HepG2 (cell line): ENCODE measurements at regions not wholly inside any gene's neighbourhood (a gene's known extent, or its start where the extent isn't known, plus 50 kb on each side); places are given as distances from the start of the nearest gene placed in this dataset.

ENCODE experiments used
- E2F5 ChIP-seq: sonication (generic); formaldehyde crosslinking; conservative IDR thresholded peaks from 2 replicates; pipeline ENCODE4 v1.4.0; 2020; ENCODE audit warnings: missing genetic modification reagents
- GZF1 ChIP-seq: sonication (generic); formaldehyde crosslinking; IDR thresholded peaks from 2 replicates; pipeline ENCODE4 v1.5.1; 2020; ENCODE audit warnings: mild to moderate bottlenecking, missing genetic modification reagents
- MED13 ChIP-seq: sonication (generic); formaldehyde crosslinking; IDR thresholded peaks from 2 replicates; pipeline ENCODE4 v1.5.0; 2020; ENCODE audit warnings: missing genetic modification reagents
- MTF2 ChIP-seq: sonication (generic); formaldehyde crosslinking; IDR thresholded peaks from 2 replicates; pipeline ENCODE4 v1.5.0; 2020; ENCODE audit warnings: missing genetic modification reagents, borderline replicate concordance
- NFKB2 ChIP-seq: sonication (generic); formaldehyde crosslinking; IDR thresholded peaks from 2 replicates; pipeline ENCODE4 v1.4.0; 2020; ENCODE audit warnings: missing genetic modification reagents, borderline replicate concordance
- SATB2 ChIP-seq: sonication (generic); formaldehyde crosslinking; IDR thresholded peaks from 2 replicates; pipeline ENCODE4 v1.5.0; 2020; ENCODE audit warnings: missing genetic modification reagents
- THAP8 ChIP-seq: sonication (generic); formaldehyde crosslinking; IDR thresholded peaks from 2 replicates; pipeline ENCODE4 v1.5.1; 2020; ENCODE audit warnings: missing genetic modification reagents, mild to moderate bottlenecking, borderline replicate concordance
- TIGD3 ChIP-seq: sonication (generic); formaldehyde crosslinking; IDR thresholded peaks from 2 replicates; pipeline ENCODE4 v1.5.1; 2020; ENCODE audit warnings: mild to moderate bottlenecking, missing genetic modification reagents, borderline replicate concordance
- ZFP41 ChIP-seq: sonication (generic); formaldehyde crosslinking; IDR thresholded peaks from 2 replicates; pipeline ENCODE4 v1.4.0; 2020; ENCODE audit warnings: mild to moderate bottlenecking, missing genetic modification reagents, borderline replicate concordance
- ZNF280B ChIP-seq: sonication (generic); formaldehyde crosslinking; IDR thresholded peaks from 2 replicates; pipeline ENCODE4 v1.5.0; 2020; ENCODE audit warnings: missing genetic modification reagents, mild to moderate bottlenecking, borderline replicate concordance
- ZNF407 ChIP-seq: sonication (generic); formaldehyde crosslinking; IDR thresholded peaks from one replicate; pipeline ENCODE4 v1.5.1; 2020; ENCODE audit warnings: mild to moderate bottlenecking, missing genetic modification reagents; ENCODE audit errors: not compliant biosample characterization
- ZNF75D ChIP-seq: sonication (generic); formaldehyde crosslinking; IDR thresholded peaks from 2 replicates; pipeline ENCODE4 v1.8.1; 2023; ENCODE audit warnings: missing genetic modification reagents, mild to moderate bottlenecking, borderline replicate concordance
- ZNF841 ChIP-seq: sonication (generic); formaldehyde crosslinking; IDR thresholded peaks from 2 replicates; pipeline ENCODE4 v1.8.1; 2023; ENCODE audit warnings: missing genetic modification reagents, borderline replicate concordance

GRCh38 chr2:234687718-234688475 lies 191.0 kb upstream of the ARL4C start (continued):
- TF ChIP-seq THAP8, result no peak
- TF ChIP-seq NFKB2 (CRISPR knock-in tag), result peak; percentile 73; the same call in 1 of the 2 replicates
- no peak for TF ChIP-seq MED13
- TF ChIP-seq ZNF75D (CRISPR knock-in tag), result no peak
- TF ChIP-seq MTF2 (CRISPR knock-in tag), result 0 out of 2 replicates have a peak, but pooled peaks have one; percentile 22
- TF ChIP-seq ZNF407 (CRISPR knock-in tag), result no peak
- TF ChIP-seq ZFP41 (CRISPR knock-in tag), result peak; percentile 37; the same call in 1 of the 2 replicates
- no peak for TF ChIP-seq GZF1 (CRISPR knock-in tag)
- TF ChIP-seq TIGD3 (CRISPR knock-in tag), result no peak
- no peak for TF ChIP-seq E2F5 (CRISPR knock-in tag)
- TF ChIP-seq SATB2 (CRISPR knock-in tag), result no peak
- 0 out of 2 replicates have a peak, but pooled peaks have one; percentile 39 for TF ChIP-seq ZNF841
- peak; percentile 84; the same call in 1 of the 2 replicates for TF ChIP-seq ZNF280B (CRISPR knock-in tag)
